Caco-2 (cell line): ENCODE measurements at regions not wholly inside any gene's neighbourhood (a gene's known extent, or its start where the extent isn't known, plus 50 kb on each side); places are given as distances from the start of the nearest gene placed in this dataset.

ENCODE experiments used
- BruUV-seq: library from RNA; stranded (reverse); fragments of 400-500 nt; replicated peaks from 2 replicates; lab custom pipeline; 2021; lab: Mats Ljungman, UMichigan
- CTCF ChIA-PET: fragments of 300-600 bp; sonication (Branson Sonifier 250); formaldehyde crosslinking; loops from one replicate; lab custom pipeline; 2022; ENCODE audit warnings: antibody characterized with exemption; lab: Charles Lee
- POLR2A ChIA-PET: fragments of 300-600 bp; sonication (Branson Sonifier 250); formaldehyde crosslinking; loops from one replicate; lab custom pipeline; 2022; ENCODE audit warnings: antibody characterized with exemption; lab: Charles Lee
- DNase-seq, 2 experiments: peaks; one replicate each; pipeline versions ENCODE4 v3.0.0 to v3.0.0-alpha.2; 2020 to 2022
- H3K27me3 ChIP-seq: replicated peaks from 2 replicates; pipeline ENCODE4 v1.6.0; 2011; ENCODE audit warnings: low read length; ENCODE audit not compliant: control insufficient read depth, insufficient read depth
- H3K36me3 ChIP-seq: 2 replicates; pipeline ENCODE4 v1.5.1; 2011; ENCODE audit warnings: low read length; ENCODE audit not compliant: control insufficient read depth, insufficient read depth
- H3K4me1 ChIP-seq: fragments of 250-450 bp; sonication (Bioruptor Pico); 2 replicates; pipeline ENCODE4 v1.5.1; 2020; ENCODE audit warnings: mild to moderate bottlenecking
- H3K4me3 ChIP-seq: 2 replicates; pipeline ENCODE4 v1.5.1; 2011; ENCODE audit warnings: low read depth, mild to moderate bottlenecking, control low read depth, low read length
- H3K9me3 ChIP-seq: fragments of 250-450 bp; sonication (Bioruptor Pico); 2 replicates; pipeline ENCODE4 v1.5.1; 2020; ENCODE audit warnings: mild to moderate bottlenecking, moderate library complexity
- H3K27ac Mint-ChIP-seq: one replicate; pipeline ENCODE4 v1.8.0; 2022; ENCODE audit warnings: mixed read lengths; ENCODE audit not compliant: unreplicated experiment
- H3K27me3 Mint-ChIP-seq: one replicate; pipeline ENCODE4 v1.8.0; 2022; ENCODE audit warnings: mixed read lengths; ENCODE audit not compliant: insufficient read depth, unreplicated experiment
- H3K36me3 Mint-ChIP-seq: one replicate; pipeline ENCODE4 v1.8.0; 2022; ENCODE audit warnings: mild to moderate bottlenecking, mixed read lengths; ENCODE audit not compliant: insufficient read depth, unreplicated experiment
- H3K4me1 Mint-ChIP-seq: one replicate; pipeline ENCODE4 v1.8.0; 2022; ENCODE audit warnings: low read depth, mixed read lengths; ENCODE audit not compliant: unreplicated experiment
- H3K4me3 Mint-ChIP-seq: one replicate; pipeline ENCODE4 v1.8.0; 2022; ENCODE audit warnings: mild to moderate bottlenecking, moderate library complexity, mixed read lengths; ENCODE audit not compliant: unreplicated experiment
- H3K9me3 Mint-ChIP-seq: one replicate; pipeline ENCODE4 v1.8.0; 2022; ENCODE audit warnings: mixed read lengths; ENCODE audit not compliant: unreplicated experiment
- CTCF ChIP-seq, 2 experiments: fragments of 200-600 bp in 1 of 2; IDR thresholded peaks; 1 replicate in 1 of 2; 2 replicates in 1 of 2; pipeline versions ENCODE4 v1.5.1 to v1.8.0; 2011 to 2022; ENCODE audit warnings: antibody characterized with exemption in 1 of 2, control low read depth in 1 of 2, inconsistent platforms in 1 of 2, low read depth in 1 of 2, low read length in 1 of 2, mild to moderate bottlenecking in 1 of 2, moderate library complexity in 1 of 2; ENCODE audit not compliant: insufficient read depth in 1 of 2, severe bottlenecking in 1 of 2, unreplicated experiment in 1 of 2
- intact Hi-C: fragments of 100-400 bp; cut with micrococcal nuclease; formaldehyde crosslinking; loops from one replicate; pipeline ENCODE4 v1.10.0; 2022; ENCODE audit not compliant: unreplicated experiment

DNA sequence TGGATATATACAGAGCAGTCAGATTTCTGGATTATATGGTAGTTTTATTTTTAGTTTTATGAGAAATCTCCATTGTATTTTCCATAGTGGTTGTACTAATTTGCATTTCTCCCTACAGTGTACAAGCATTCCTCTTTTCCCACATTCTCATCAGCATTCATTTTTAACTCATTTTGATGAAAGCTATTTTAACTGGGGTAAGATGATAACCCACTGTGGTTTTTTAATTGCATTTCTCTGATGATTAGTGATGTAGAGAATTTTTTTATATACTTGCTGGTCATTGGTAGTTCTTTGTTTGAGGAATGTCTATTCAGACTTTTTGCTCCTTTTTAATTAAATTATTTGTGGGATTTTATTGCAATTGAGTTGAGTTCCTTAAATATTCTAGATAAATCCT, 903.6 kb downstream of the DIPK2A start:
- BruUV-seq, result no TSS peak
- H3K9me3 ChIP-seq, result no peaks in the 10 kb centered on the region
- no peak overlapping the region for H3K4me3 ChIP-seq
- H3K4me1 Mint-ChIP-seq, result no peaks in the 10 kb centered on the region
- H3K36me3 Mint-ChIP-seq, result no peaks in the 10 kb centered on the region
- H3K27ac Mint-ChIP-seq, result no peak overlapping the region
- H3K4me1 ChIP-seq, result no peaks in the 10 kb centered on the region
- ChIA-PET CTCF (no interaction called here), POLR2A (no interaction called here)
- H3K27me3 ChIP-seq, result no peaks in the 10 kb centered on the region
- TF ChIP-seq CTCF (IDR thresholded peaks at IDR 0.05; ENCODE audit: insufficient read depth in 1 of 2, low read depth in 1 of 2, low read length in 1 of 2, severe bottlenecking in 1 of 2, unreplicated experiment in 1 of 2), result no peak
- no peak overlapping the region for H3K4me3 Mint-ChIP-seq
- DNase-seq, result no peak
- no peaks in the 10 kb centered on the region for H3K36me3 ChIP-seq
- intact Hi-C loops, result no loop called here
- no peaks in the 10 kb centered on the region for H3K9me3 Mint-ChIP-seq
- peaks cover 1% of the 10 kb centered on the region for H3K27me3 Mint-ChIP-seq

GRCh38 chr3:144877356-144877755, 905.7 kb downstream of the DIPK2A start:
- H3K4me3 Mint-ChIP-seq, result no peak overlapping the region
- no peaks in the 10 kb centered on the region for H3K36me3 ChIP-seq
- no peaks in the 10 kb centered on the region for H3K36me3 Mint-ChIP-seq
- intact Hi-C loops, result no loop called here
- no peak overlapping the region for H3K4me3 ChIP-seq
- H3K27ac Mint-ChIP-seq, result no peak overlapping the region
- DNase-seq, result no peak
- ChIA-PET CTCF (no interaction called here), POLR2A (no interaction called here)
- H3K4me1 Mint-ChIP-seq, result no peaks in the 10 kb centered on the region
- no TSS peak for BruUV-seq
- no peaks in the 10 kb centered on the region for H3K9me3 ChIP-seq
- TF ChIP-seq CTCF (IDR thresholded peaks at IDR 0.05; ENCODE audit: insufficient read depth in 1 of 2, low read depth in 1 of 2, low read length in 1 of 2, severe bottlenecking in 1 of 2, unreplicated experiment in 1 of 2), result no peak
- no peaks in the 10 kb centered on the region for H3K27me3 Mint-ChIP-seq
- H3K4me1 ChIP-seq, result no peaks in the 10 kb centered on the region
- no peaks in the 10 kb centered on the region for H3K27me3 ChIP-seq
- no peaks in the 10 kb centered on the region for H3K9me3 Mint-ChIP-seq

DNA sequence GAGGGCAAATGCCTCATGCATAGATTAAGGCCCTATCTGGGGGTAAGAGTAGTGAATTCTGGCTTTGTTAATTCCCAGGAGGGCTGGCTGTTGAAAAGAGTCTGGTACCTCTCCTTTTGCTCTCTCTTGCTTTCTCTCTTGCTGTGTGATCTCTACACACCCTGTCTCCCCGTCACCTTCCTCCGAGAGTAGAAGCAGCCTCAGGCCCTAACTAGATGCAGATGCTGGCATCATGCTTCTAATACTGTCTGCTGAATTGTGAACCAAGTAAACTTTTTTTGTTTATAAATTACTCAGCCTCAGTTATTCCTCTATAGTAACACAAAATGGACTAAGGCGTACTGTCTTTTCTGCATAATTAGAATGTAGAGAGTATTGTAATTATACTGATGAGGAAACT, 908.1 kb downstream of the DIPK2A start:
- Mint-ChIP-seq H3K4me3 (no peak overlapping the region), H3K4me1 (no peaks in the 10 kb centered on the region), H3K9me3 (no peaks in the 10 kb centered on the region), H3K27ac (no peak overlapping the region), H3K27me3 (no peaks in the 10 kb centered on the region), H3K36me3 (no peaks in the 10 kb centered on the region)
- no peak for DNase-seq
- intact Hi-C loops, result no loop called here
- H3K36me3 ChIP-seq, result no peaks in the 10 kb centered on the region
- TF ChIP-seq CTCF (IDR thresholded peaks at IDR 0.05; ENCODE audit: insufficient read depth in 1 of 2, low read depth in 1 of 2, low read length in 1 of 2, severe bottlenecking in 1 of 2, unreplicated experiment in 1 of 2), result no peak
- no peaks in the 10 kb centered on the region for H3K9me3 ChIP-seq
- H3K27me3 ChIP-seq, result no peaks in the 10 kb centered on the region
- CTCF ChIA-PET, result no interaction called here
- H3K4me1 ChIP-seq, result no peaks in the 10 kb centered on the region
- BruUV-seq, result no TSS peak
- no peak overlapping the region for H3K4me3 ChIP-seq
- POLR2A ChIA-PET, result no interaction called here
